GM23248 (cell line): ENCODE measurements at regions not wholly inside any gene's neighbourhood (a gene's known extent, or its start where the extent isn't known, plus 50 kb on each side); places are given as distances from the start of the nearest gene placed in this dataset.

Source experiments
- DNase-seq: peaks from one replicate; pipeline ENCODE4 v3.0.0-alpha.2; 2015
- H2AFZ ChIP-seq: fragments of 200-600 bp; sonication (generic); 2 replicates; pipeline ENCODE4 v1.6.1; 2016; ENCODE audit warnings: antibody characterized with exemption
- H3F3A ChIP-seq: fragments of 200-600 bp; sonication (generic); 2 replicates; pipeline ENCODE4 v1.6.1; 2016; ENCODE audit warnings: mild to moderate bottlenecking, antibody characterized with exemption, mixed run types; ENCODE audit not compliant: insufficient read depth
- H3K27ac ChIP-seq: fragments of 200-600 bp; sonication (generic); 2 replicates; pipeline ENCODE4 v1.5.1; 2016; ENCODE audit warnings: mild to moderate bottlenecking
- H3K27me3 ChIP-seq: fragments of 200-600 bp; sonication (generic); replicated peaks from 2 replicates; pipeline ENCODE4 v1.6.1; 2016; ENCODE audit warnings: mild to moderate bottlenecking; ENCODE audit not compliant: insufficient read depth
- H3K36me3 ChIP-seq: fragments of 200-600 bp; sonication (generic); 2 replicates; pipeline ENCODE4 v1.6.1; 2016; ENCODE audit warnings: low read depth, mild to moderate bottlenecking
- H3K4me1 ChIP-seq: fragments of 200-600 bp; sonication (generic); 2 replicates; pipeline ENCODE4 v1.6.1; 2016; ENCODE audit warnings: mild to moderate bottlenecking; ENCODE audit not compliant: insufficient read depth
- H3K4me2 ChIP-seq: fragments of 200-600 bp; sonication (generic); one replicate; pipeline ENCODE4 v1.6.1; 2016; ENCODE audit warnings: mild to moderate bottlenecking; ENCODE audit not compliant: unreplicated experiment
- H3K4me3 ChIP-seq: fragments of 200-600 bp; sonication (generic); 2 replicates; pipeline ENCODE4 v1.5.1; 2016; ENCODE audit warnings: mild to moderate bottlenecking
- H3K79me2 ChIP-seq: fragments of 200-600 bp; sonication (generic); 2 replicates; pipeline ENCODE4 v1.6.1; 2016; ENCODE audit warnings: mild to moderate bottlenecking; ENCODE audit not compliant: insufficient read depth
- H3K9ac ChIP-seq: fragments of 200-600 bp; sonication (generic); 2 replicates; pipeline ENCODE4 v1.6.1; 2016; ENCODE audit warnings: mild to moderate bottlenecking
- H3K9me2 ChIP-seq: fragments of 200-600 bp; sonication (generic); 2 replicates; pipeline ENCODE4 v1.6.1; 2016; ENCODE audit warnings: mixed run types, mild to moderate bottlenecking, moderate library complexity; ENCODE audit not compliant: insufficient read depth
- H3K9me3 ChIP-seq: fragments of 200-600 bp; sonication (generic); one replicate; pipeline ENCODE4 v1.6.1; 2017; ENCODE audit warnings: low read depth
- H4K20me1 ChIP-seq: fragments of 200-600 bp; sonication (generic); 2 replicates; pipeline ENCODE4 v1.6.0; 2016; ENCODE audit not compliant: insufficient read depth
- EZH2 ChIP-seq: fragments of 200-600 bp; sonication (generic); IDR thresholded peaks from 2 replicates; pipeline ENCODE4 v1.6.1; 2018; ENCODE audit warnings: antibody characterized with exemption, mild to moderate bottlenecking; ENCODE audit not compliant: insufficient read depth, poor library complexity, severe bottlenecking
- EZH2phosphoT487 ChIP-seq: fragments of 200-600 bp; sonication (generic); IDR thresholded peaks from 2 replicates; pipeline ENCODE4 v1.6.1; 2018; ENCODE audit warnings: antibody characterized with exemption, moderate library complexity, mild to moderate bottlenecking, low read depth; ENCODE audit not compliant: insufficient read depth
- WGBS, 2 experiments: methylation state at CpG; one replicate each; pipeline ENCODE4 v1.1.6; 2015 to 2017; ENCODE audit warnings: low lambda C conversion rate in 2 of 2, low coverage in 1 of 2; ENCODE audit errors: missing lambda C conversion rate in 2 of 2; 5-methylcytosine and 5-hydroxymethylcytosine counted together
- in situ Hi-C: fragments of 300-500 bp; cut with MboI; formaldehyde crosslinking; loops from 2 replicates; pipeline ENCODE4 v1.15.0; 2020

GRCh38 chr10:131692686-131693334 lies 208.0 kb upstream of the PPP2R2D start:
- Histone ChIP-seq H3K9ac (no peak overlapping the region), H3K79me2 (no peaks in the 10 kb centered on the region), H3F3A (no peaks in the 10 kb centered on the region), H3K9me2 (no peaks in the 10 kb centered on the region), H4K20me1 (no peaks in the 10 kb centered on the region), H3K4me1 (no peaks in the 10 kb centered on the region), H3K27me3 (no peaks in the 10 kb centered on the region), H2AFZ (no peak overlapping the region), H3K4me3 (no peak overlapping the region), H3K4me2 (no peak overlapping the region), H3K36me3 (no peaks in the 10 kb centered on the region), H3K9me3 (no peaks in the 10 kb centered on the region), H3K27ac (no peak overlapping the region)
- DNase-seq: no peak
- 13 to 18% methylated on average over 11 of the region's 11 CpGs for WGBS, 2 experiments
- in situ Hi-C loops: no loop called here
- TF ChIP-seq EZH2phosphoT487 (no peak), EZH2 (no peak)

DNA sequence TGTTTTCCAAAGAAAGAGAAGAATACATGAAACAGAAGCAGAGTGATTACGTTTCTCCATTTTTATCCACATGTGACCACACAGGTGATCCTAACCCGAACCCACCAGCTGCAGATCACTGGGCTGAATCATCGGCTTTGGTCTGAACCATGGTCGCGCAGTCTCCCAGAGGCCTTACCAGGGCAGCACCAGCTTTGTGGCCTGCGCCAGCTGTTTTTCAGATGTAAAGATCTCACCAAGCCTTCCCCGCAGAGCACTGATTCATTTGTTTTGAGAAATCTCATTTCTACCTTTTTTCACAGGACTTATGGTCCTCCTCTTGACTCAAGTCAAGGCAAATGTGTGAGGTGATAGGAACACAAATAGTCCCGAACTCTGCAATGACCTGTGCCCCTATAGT lies 207.0 kb upstream of the PPP2R2D start:
- Histone ChIP-seq H3K4me3 (no peak overlapping the region), H3K4me2 (no peak overlapping the region), H2AFZ (no peak overlapping the region), H3K4me1 (no peaks in the 10 kb centered on the region), H3K9ac (no peak overlapping the region), H3K36me3 (no peaks in the 10 kb centered on the region), H3K9me2 (no peaks in the 10 kb centered on the region), H4K20me1 (no peaks in the 10 kb centered on the region), H3K27ac (no peak overlapping the region), H3F3A (no peaks in the 10 kb centered on the region), H3K27me3 (no peaks in the 10 kb centered on the region), H3K9me3 (no peaks in the 10 kb centered on the region), H3K79me2 (no peaks in the 10 kb centered on the region)
- 38 to 41% methylated on average over 8 of the region's 8 CpGs for WGBS, 2 experiments
- in situ Hi-C loops: no loop called here
- no peak for DNase-seq
- TF ChIP-seq EZH2 (no peak), EZH2phosphoT487 (no peak)

GRCh38 chr10:131694168-131694780 lies 206.5 kb upstream of the PPP2R2D start:
- no peak for DNase-seq
- no peak for TF ChIP-seq EZH2phosphoT487
- no peak for TF ChIP-seq EZH2
- no peak overlapping the region for H3K9ac ChIP-seq
- no peaks in the 10 kb centered on the region for H3K79me2 ChIP-seq
- no peaks in the 10 kb centered on the region for H4K20me1 ChIP-seq
- H3F3A ChIP-seq: no peaks in the 10 kb centered on the region
- no peaks in the 10 kb centered on the region for H3K36me3 ChIP-seq
- no peak overlapping the region for H3K4me2 ChIP-seq
- H3K9me3 ChIP-seq: no peaks in the 10 kb centered on the region
- H3K27ac ChIP-seq: no peak overlapping the region
- H2AFZ ChIP-seq: no peak overlapping the region
- no peak overlapping the region for H3K4me3 ChIP-seq
- no peaks in the 10 kb centered on the region for H3K27me3 ChIP-seq
- H3K9me2 ChIP-seq: no peaks in the 10 kb centered on the region
- no peaks in the 10 kb centered on the region for H3K4me1 ChIP-seq
- WGBS, 2 experiments: 29 to 38% methylated on average over 9 to 11 of the region's 11 CpGs
- in situ Hi-C loops: no loop called here

DNA sequence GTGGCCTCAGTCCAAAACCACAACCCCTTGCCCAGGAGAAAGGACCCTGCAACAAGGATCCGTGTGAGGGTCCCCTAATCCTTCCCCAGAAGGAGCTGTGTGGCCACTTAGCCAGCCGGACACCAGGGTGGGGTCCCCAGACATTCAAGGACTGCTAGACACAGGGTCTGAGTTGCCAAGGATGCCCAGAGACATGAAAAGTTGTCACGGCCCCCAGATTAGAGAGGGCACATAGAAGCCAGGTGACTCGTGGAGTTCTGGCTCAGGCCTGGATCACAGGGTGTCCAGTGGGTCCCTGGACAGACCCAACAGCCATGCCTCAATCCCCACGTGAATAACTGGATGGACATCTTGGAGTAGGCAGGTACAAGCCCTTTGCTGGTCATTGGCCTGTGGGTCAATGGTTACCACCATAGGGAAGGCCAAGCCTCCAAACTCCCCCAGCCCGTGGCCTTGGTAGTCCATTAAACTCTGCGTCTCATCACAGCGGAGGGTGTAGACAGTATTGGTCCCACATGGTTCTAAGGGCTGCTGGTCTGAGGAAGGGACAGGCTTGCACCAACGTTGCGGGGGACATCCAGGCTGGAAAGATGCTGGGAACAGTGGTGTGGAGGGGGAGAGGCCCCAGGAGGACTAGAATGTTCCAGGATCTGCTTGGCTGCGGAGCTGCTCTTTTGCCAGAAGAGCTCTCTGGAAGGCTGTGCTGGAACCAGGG lies 205.9 kb upstream of the PPP2R2D start:
- no peaks in the 10 kb centered on the region for H3K9me3 ChIP-seq
- no peak overlapping the region for H3K4me2 ChIP-seq
- no peak for DNase-seq

More for the DNA sequence above, 205.9 kb upstream of the PPP2R2D start:
- Histone ChIP-seq H3K9me2 (no peaks in the 10 kb centered on the region), H4K20me1 (no peaks in the 10 kb centered on the region), H3K4me3 (no peak overlapping the region), H3K27ac (no peak overlapping the region), H3K4me1 (no peaks in the 10 kb centered on the region), H3K27me3 (no peaks in the 10 kb centered on the region), H2AFZ (no peak overlapping the region), H3F3A (no peaks in the 10 kb centered on the region), H3K36me3 (no peaks in the 10 kb centered on the region), H3K9ac (no peak overlapping the region), H3K79me2 (no peaks in the 10 kb centered on the region)
- in situ Hi-C loops: no loop called here
- 33 to 44% methylated on average over 11 of the region's 11 CpGs for WGBS, 2 experiments
- TF ChIP-seq EZH2phosphoT487 (no peak), EZH2 (no peak)
